ENCODE measurements at regions not wholly inside any gene's neighbourhood (a gene's known extent, or its start where the extent isn't known, plus 50 kb on each side); places are given as distances from the start of the nearest gene placed in this dataset.

DNA sequence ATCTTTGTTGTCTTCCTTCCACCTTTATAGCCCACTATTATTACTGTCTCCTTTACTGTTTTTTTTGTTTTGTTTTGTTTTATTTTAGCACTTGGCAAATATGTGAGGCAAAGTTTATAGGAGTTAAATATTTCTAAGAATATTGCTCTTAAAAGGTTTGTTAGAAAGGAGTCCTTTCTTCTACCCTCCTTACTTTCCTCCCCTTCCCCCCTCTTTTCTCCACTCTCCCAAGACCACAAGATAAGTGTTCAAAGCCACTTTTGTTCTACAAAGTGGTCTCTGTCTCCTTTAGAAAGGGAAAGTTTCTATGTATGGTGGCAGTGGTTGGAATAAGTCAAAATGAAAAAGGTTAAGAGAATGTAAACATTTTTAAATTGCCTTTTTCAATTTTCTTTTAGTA is 130.7 kb upstream of the TSC22D2 start:
- TF ChIP-seq, protein P1, sequence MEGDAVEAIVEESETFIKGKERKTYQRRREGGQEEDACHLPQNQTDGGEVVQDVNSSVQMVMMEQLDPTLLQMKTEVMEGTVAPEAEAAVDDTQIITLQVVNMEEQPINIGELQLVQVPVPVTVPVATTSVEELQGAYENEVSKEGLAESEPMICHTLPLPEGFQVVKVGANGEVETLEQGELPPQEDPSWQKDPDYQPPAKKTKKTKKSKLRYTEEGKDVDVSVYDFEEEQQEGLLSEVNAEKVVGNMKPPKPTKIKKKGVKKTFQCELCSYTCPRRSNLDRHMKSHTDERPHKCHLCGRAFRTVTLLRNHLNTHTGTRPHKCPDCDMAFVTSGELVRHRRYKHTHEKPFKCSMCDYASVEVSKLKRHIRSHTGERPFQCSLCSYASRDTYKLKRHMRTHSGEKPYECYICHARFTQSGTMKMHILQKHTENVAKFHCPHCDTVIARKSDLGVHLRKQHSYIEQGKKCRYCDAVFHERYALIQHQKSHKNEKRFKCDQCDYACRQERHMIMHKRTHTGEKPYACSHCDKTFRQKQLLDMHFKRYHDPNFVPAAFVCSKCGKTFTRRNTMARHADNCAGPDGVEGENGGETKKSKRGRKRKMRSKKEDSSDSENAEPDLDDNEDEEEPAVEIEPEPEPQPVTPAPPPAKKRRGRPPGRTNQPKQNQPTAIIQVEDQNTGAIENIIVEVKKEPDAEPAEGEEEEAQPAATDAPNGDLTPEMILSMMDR (IDR thresholded peaks at IDR 0.05): no peak
- TF ChIP-seq POLR2AphosphoS5 (IDR thresholded peaks at IDR 0.05): no peak
